Erythroblast (primary cell): ENCODE measurements at regions not wholly inside any gene's neighbourhood (a gene's known extent, or its start where the extent isn't known, plus 50 kb on each side); places are given as distances from the start of the nearest gene placed in this dataset.

Experiments
- GATA1 ChIP-seq: IDR thresholded peaks from 2 replicates; pipeline ENCODE4 v1.6.1; 2011; ENCODE audit warnings: low read depth, mild to moderate bottlenecking, control low read depth, low read length, moderate library complexity
- POLR2A ChIP-seq: IDR thresholded peaks from 2 replicates; pipeline ENCODE4 v1.6.1; 2011; ENCODE audit warnings: mild to moderate bottlenecking, low read length

DNA sequence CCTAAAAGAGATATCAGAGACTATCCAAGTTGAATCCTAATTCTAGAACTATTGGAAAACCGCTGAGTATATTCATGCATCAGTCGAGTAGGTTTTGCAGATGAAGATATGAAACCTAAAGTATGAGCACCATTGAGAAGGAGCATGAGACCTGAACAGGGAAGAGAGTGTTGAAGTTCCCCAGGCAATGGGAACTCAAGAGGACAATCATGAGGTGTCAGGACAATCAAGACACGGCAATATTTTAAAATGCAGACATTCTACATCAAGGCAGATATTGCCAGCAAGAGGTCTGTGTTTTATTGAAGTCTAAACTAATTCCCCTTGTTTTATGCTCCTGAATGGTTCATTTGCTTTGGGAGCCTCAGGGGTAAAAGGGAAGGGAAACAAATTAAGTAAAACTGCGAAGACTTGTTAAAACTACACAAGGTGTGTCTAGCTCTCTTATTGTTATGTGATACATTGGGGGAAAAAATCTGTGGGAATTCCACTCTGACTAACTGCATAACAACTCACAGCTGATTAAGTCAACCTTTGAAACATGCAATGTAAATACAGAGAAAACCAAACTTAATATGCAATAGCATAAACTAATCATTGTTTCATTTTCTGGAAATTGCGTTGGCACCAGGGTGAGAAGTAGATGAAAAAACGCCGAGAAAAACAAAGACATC, 347.9 kb upstream of the ADGRL2 start:
- TF ChIP-seq POLR2A (no peak), GATA1 (no peak)
